ENCODE measurements at regions not wholly inside any gene's neighbourhood (a gene's known extent, or its start where the extent isn't known, plus 50 kb on each side); places are given as distances from the start of the nearest gene placed in this dataset.

GRCh38 chr20:61106438-61106837, 145.6 kb upstream of the CDH4 start:
- no peak for DNase-seq

- no peak for DNase-seq
Observed at GRCh38 chr20:61109221-61109805, 142.7 kb upstream of the CDH4 start.

GRCh38 chr20:61112515-61112914, 139.5 kb upstream of the CDH4 start:
- no peak for DNase-seq

GRCh38 chr20:61113731-61114130, 138.3 kb upstream of the CDH4 start:
- DNase-seq = no peak

- DNase-seq = no peak
Observed at GRCh38 chr20:61114493-61115175, 137.4 kb upstream of the CDH4 start.

GRCh38 chr20:61115364-61116065, 136.5 kb upstream of the CDH4 start:
- no peak for DNase-seq

GRCh38 chr20:61117725-61118124, 134.3 kb upstream of the CDH4 start:
- DNase-seq = no peak

- no peak for DNase-seq
Observed at GRCh38 chr20:61118429-61119224, 133.4 kb upstream of the CDH4 start.

- no peak for DNase-seq
Observed at GRCh38 chr20:61119273-61119672, 132.8 kb upstream of the CDH4 start.

GRCh38 chr20:61119794-61120410, 132.2 kb upstream of the CDH4 start:
- DNase-seq = no peak

GRCh38 chr20:61120595-61121515, 131.2 kb upstream of the CDH4 start:
- DNase-seq = no peak

GRCh38 chr20:61121661-61122060, 130.4 kb upstream of the CDH4 start:
- no peak for DNase-seq

GRCh38 chr20:61123286-61123685, 128.8 kb upstream of the CDH4 start:
- no peak for DNase-seq

GRCh38 chr20:61123751-61124368, 128.2 kb upstream of the CDH4 start:
- DNase-seq = no peak

GRCh38 chr20:61125076-61125475, 127.0 kb upstream of the CDH4 start:
- DNase-seq = no peak

- no peak for DNase-seq
Observed at GRCh38 chr20:61125546-61126180, 126.4 kb upstream of the CDH4 start.

GRCh38 chr20:61126369-61127195, 125.5 kb upstream of the CDH4 start:
- DNase-seq = no peak

- DNase-seq = no peak
Observed at GRCh38 chr20:61127311-61128039, 124.6 kb upstream of the CDH4 start.

Measured in right kidney (tissue), 1 donor.